Fibroblast of skin of right quadriceps (primary cell): ENCODE measurements at regions not wholly inside any gene's neighbourhood (a gene's known extent, or its start where the extent isn't known, plus 50 kb on each side); places are given as distances from the start of the nearest gene placed in this dataset.
"Not testable (repeated sequence)": the region's sequence is repeated elsewhere in the genome, so short reads cannot be mapped to it uniquely, and the experiment has no call there.

Experiments used
- DNase-seq: peaks from one replicate; pipeline ENCODE4 v3.0.0-alpha.2; 2013

GRCh38 chr16:82295290-82296201 is 125.5 kb upstream of the MPHOSPH6 start:
- no peak for DNase-seq

- DNase-seq = no peak
Observed at GRCh38 chr16:82293671-82294070, 123.6 kb upstream of the MPHOSPH6 start.

- DNase-seq = no peak
Observed at GRCh38 chr16:82287937-82288336, 117.9 kb upstream of the MPHOSPH6 start.

- no peak for DNase-seq
Observed at GRCh38 chr16:82282662-82283061, 112.6 kb upstream of the MPHOSPH6 start.

- DNase-seq = no peak
Observed at GRCh38 chr16:82281544-82281943, 111.5 kb upstream of the MPHOSPH6 start.

GRCh38 chr16:82280867-82281266 is 110.8 kb upstream of the MPHOSPH6 start:
- DNase-seq = no peak

GRCh38 chr16:82275349-82275748 is 105.3 kb upstream of the MPHOSPH6 start:
- not testable (repeated sequence) for DNase-seq

GRCh38 chr16:82271636-82272035 is 101.6 kb upstream of the MPHOSPH6 start:
- DNase-seq = no peak

GRCh38 chr16:82267675-82268074 is 97.7 kb upstream of the MPHOSPH6 start:
- DNase-seq = not testable (repeated sequence)

GRCh38 chr16:82265809-82266208 is 95.8 kb upstream of the MPHOSPH6 start:
- DNase-seq = no peak

GRCh38 chr16:82264756-82265155 is 94.7 kb upstream of the MPHOSPH6 start:
- DNase-seq = no peak

- DNase-seq = peak; percentile 39
Observed at GRCh38 chr16:82263521-82264143, 93.6 kb upstream of the MPHOSPH6 start.

- DNase-seq = no peak
Observed at GRCh38 chr16:82262244-82262643, 92.2 kb upstream of the MPHOSPH6 start.

GRCh38 chr16:82260212-82260795 is 90.3 kb upstream of the MPHOSPH6 start:
- DNase-seq = no peak

GRCh38 chr16:82259731-82260130 is 89.7 kb upstream of the MPHOSPH6 start:
- DNase-seq = no peak

- DNase-seq = no peak
Observed at GRCh38 chr16:82257990-82258389, 88.0 kb upstream of the MPHOSPH6 start.

- DNase-seq = no peak
Observed at GRCh38 chr16:82252582-82252981, 82.6 kb upstream of the MPHOSPH6 start.

GRCh38 chr16:82248677-82249076 is 78.7 kb upstream of the MPHOSPH6 start:
- no peak for DNase-seq

- no peak for DNase-seq
Observed at GRCh38 chr16:82248012-82248656, 78.1 kb upstream of the MPHOSPH6 start.

GRCh38 chr16:82242201-82242600 is 72.2 kb upstream of the MPHOSPH6 start:
- no peak for DNase-seq

- DNase-seq = no peak
Observed at GRCh38 chr16:82241469-82242052, 71.5 kb upstream of the MPHOSPH6 start.

GRCh38 chr16:82240111-82240510 is 70.1 kb upstream of the MPHOSPH6 start:
- DNase-seq = peak; percentile 4

GRCh38 chr16:82236875-82237274 is 66.9 kb upstream of the MPHOSPH6 start:
- no peak for DNase-seq
